ENCODE measurements at regions not wholly inside any gene's neighbourhood (a gene's known extent, or its start where the extent isn't known, plus 50 kb on each side); places are given as distances from the start of the nearest gene placed in this dataset.

- no peaks in the 10 kb centered on the region for H3K79me2 ChIP-seq (ENCODE audit: insufficient read depth, low read length)
- ChIA-PET POLR2A (no interaction called here), CTCF (no interaction called here), RAD21 (ENCODE audit: low non-redundant PET in 1 of 2, low total read pairs in 2 of 2, uncharacterized antibody in 2 of 2, unreplicated experiment in 2 of 2) (no interaction called here)
- H3K36me3 ChIP-seq (ENCODE audit: control insufficient read depth in 1 of 2, insufficient read depth in 2 of 2, low read length in 2 of 2), result no peaks in the 10 kb centered on the region
- H3K9me2 ChIP-seq (ENCODE audit: insufficient read depth), result no peaks in the 10 kb centered on the region
- H3K9me3 ChIP-seq (ENCODE audit: control insufficient read depth in 1 of 2, insufficient read depth in 1 of 2, low read depth in 1 of 2, low read length in 2 of 2), result no peaks in the 10 kb centered on the region
- BruUV-seq (replicated peaks), result no TSS peak
- H3K27me3 ChIP-seq (ENCODE audit: insufficient read depth, low read length), result peaks cover 10% of the 10 kb centered on the region; the same call in 1 of the 2 replicates
- H4K20me1 ChIP-seq (ENCODE audit: insufficient read depth), result no peaks in the 10 kb centered on the region
- TF ChIP-seq JUND (IDR thresholded peaks at IDR 0.05), result no peak
- TF ChIP-seq EZH2phosphoT487 (IDR thresholded peaks at IDR 0.05; ENCODE audit: borderline replicate concordance), result no peak
- H3K9ac ChIP-seq (ENCODE audit: low read length), result no peak overlapping the region
- intact Hi-C loops (cut with micrococcal nuclease), result no loop called here
- no peak overlapping the region for H3K27ac ChIP-seq (ENCODE audit: low read depth, low read length)
- no peaks in the 10 kb centered on the region for H3K4me1 ChIP-seq (ENCODE audit: control insufficient read depth in 1 of 2, insufficient read depth in 2 of 2, low read length in 2 of 2)
- no peak overlapping the region for H3K4me2 ChIP-seq (ENCODE audit: low read length)
- DNase-seq (ENCODE audit: low read depth, low spot score) (no peak), ATAC-seq (no peak)
- no peak overlapping the region for H2AFZ ChIP-seq (ENCODE audit: low read depth, low read length, poor library complexity, severe bottlenecking)
- no peak overlapping the region for H3K4me3 ChIP-seq (replicated peaks in 1 of 2; ENCODE audit: low read depth in 1 of 2, low read length in 2 of 2)
These were observed 348.7 kb downstream of the OMA1 start for GRCh38 chr1:58197811-58198210.

GRCh38 chr1:58190267-58190988, 356.1 kb downstream of the OMA1 start:
- BruUV-seq (replicated peaks), result no TSS peak
- ChIA-PET RAD21 (ENCODE audit: low non-redundant PET in 1 of 2, low total read pairs in 2 of 2, uncharacterized antibody in 2 of 2, unreplicated experiment in 2 of 2) (no interaction called here), POLR2A (no interaction called here), CTCF (no interaction called here)
- Histone ChIP-seq H3K27ac (ENCODE audit: low read depth, low read length) (no peak overlapping the region), H3K9me2 (ENCODE audit: insufficient read depth) (no peaks in the 10 kb centered on the region), H3K27me3 (ENCODE audit: insufficient read depth, low read length) (peaks cover 15% of the 10 kb centered on the region), H4K20me1 (ENCODE audit: insufficient read depth) (no peaks in the 10 kb centered on the region), H3K4me1 (ENCODE audit: control insufficient read depth in 1 of 2, insufficient read depth in 2 of 2, low read length in 2 of 2) (no peaks in the 10 kb centered on the region), H3K9ac (ENCODE audit: low read length) (no peak overlapping the region), H3K4me3 (replicated peaks in 1 of 2; ENCODE audit: low read depth in 1 of 2, low read length in 2 of 2) (no peak overlapping the region), H3K4me2 (ENCODE audit: low read length) (no peak overlapping the region), H3K36me3 (ENCODE audit: control insufficient read depth in 1 of 2, insufficient read depth in 2 of 2, low read length in 2 of 2) (no peaks in the 10 kb centered on the region), H3K9me3 (ENCODE audit: control insufficient read depth in 1 of 2, insufficient read depth in 1 of 2, low read depth in 1 of 2, low read length in 2 of 2) (no peaks in the 10 kb centered on the region), H3K79me2 (ENCODE audit: insufficient read depth, low read length) (no peaks in the 10 kb centered on the region), H2AFZ (ENCODE audit: low read depth, low read length, poor library complexity, severe bottlenecking) (no peak overlapping the region)
- no peak for TF ChIP-seq EZH2 (IDR thresholded peaks at IDR 0.05)
- TF ChIP-seq EGR1 (IDR thresholded peaks at IDR 0.05; ENCODE audit: low read depth), result no peak
- TF ChIP-seq SP1 (IDR thresholded peaks at IDR 0.05; ENCODE audit: low read depth), result no peak
- TF ChIP-seq ELF1 (IDR thresholded peaks at IDR 0.05; ENCODE audit: borderline replicate concordance, low read depth), result no peak
- TF ChIP-seq TCF7L2 (IDR thresholded peaks at IDR 0.05; ENCODE audit: borderline replicate concordance, extremely low read depth, insufficient read depth, insufficient read length), result no peak
- no peak for TF ChIP-seq EZH2phosphoT487 (IDR thresholded peaks at IDR 0.05; ENCODE audit: borderline replicate concordance)
- no peak for DNase-seq (ENCODE audit: low read depth, low spot score)
- intact Hi-C loops (cut with micrococcal nuclease), result no loop called here
- no peak for ATAC-seq
